NCI-H2081 (cell line): ENCODE measurements at regions not wholly inside any gene's neighbourhood (a gene's known extent, or its start where the extent isn't known, plus 50 kb on each side); places are given as distances from the start of the nearest gene placed in this dataset.

Experiments
- DNase-seq, 2 experiments: peaks; one replicate each; lab custom pipeline; 2025; lab: John Stamatoyannopoulos, UW

GRCh38 chr11:11044137-11044855 lies 186.4 kb upstream of the ZBED5 start:
- no peak for DNase-seq

- DNase-seq = no peak
These were observed 185.9 kb upstream of the ZBED5 start for GRCh38 chr11:11043721-11044120.

GRCh38 chr11:11039208-11039965 lies 181.5 kb upstream of the ZBED5 start:
- DNase-seq = no peak

GRCh38 chr11:11038782-11039181 lies 180.9 kb upstream of the ZBED5 start:
- no peak for DNase-seq

- DNase-seq = no peak
These were observed 180.5 kb upstream of the ZBED5 start for GRCh38 chr11:11038352-11038751.

- DNase-seq = peak; percentile 73 to 78
These were observed 179.2 kb upstream of the ZBED5 start for GRCh38 chr11:11036848-11037732.

GRCh38 chr11:11036185-11036847 lies 178.5 kb upstream of the ZBED5 start:
- no peak for DNase-seq

- DNase-seq = no peak
These were observed 177.5 kb upstream of the ZBED5 start for GRCh38 chr11:11035331-11035730.

GRCh38 chr11:11034476-11034875 lies 176.6 kb upstream of the ZBED5 start:
- no peak for DNase-seq

- no peak for DNase-seq
These were observed 174.2 kb upstream of the ZBED5 start for GRCh38 chr11:11032066-11032465.

- no peak for DNase-seq
These were observed 171.2 kb upstream of the ZBED5 start for GRCh38 chr11:11029027-11029426.

GRCh38 chr11:11028017-11028692 lies 170.3 kb upstream of the ZBED5 start:
- DNase-seq = peak; percentile 80 to 83

GRCh38 chr11:11027288-11027687 lies 169.4 kb upstream of the ZBED5 start:
- no peak for DNase-seq

- no peak for DNase-seq
These were observed 167.2 kb upstream of the ZBED5 start for GRCh38 chr11:11025087-11025486.

- peak; percentile 3 to 26 for DNase-seq
These were observed 164.4 kb upstream of the ZBED5 start for GRCh38 chr11:11022125-11022730.

GRCh38 chr11:11021563-11021962 lies 163.7 kb upstream of the ZBED5 start:
- DNase-seq = no peak

- no peak for DNase-seq
These were observed 162.9 kb upstream of the ZBED5 start for GRCh38 chr11:11020747-11021149.

- DNase-seq = no peak
These were observed 162.4 kb upstream of the ZBED5 start for GRCh38 chr11:11020219-11020726.

- DNase-seq = no peak
These were observed 159.1 kb upstream of the ZBED5 start for GRCh38 chr11:11016943-11017342.

GRCh38 chr11:11016068-11016467 lies 158.2 kb upstream of the ZBED5 start:
- no peak for DNase-seq

- DNase-seq = no peak
These were observed 153.8 kb upstream of the ZBED5 start for GRCh38 chr11:11011617-11012016.
